HS-5 (cell line): ENCODE measurements at regions not wholly inside any gene's neighbourhood (a gene's known extent, or its start where the extent isn't known, plus 50 kb on each side); places are given as distances from the start of the nearest gene placed in this dataset.
A peak's percentile ranks its signal among the peaks of the same experiment; 100 is the strongest.
"Not testable (repeated sequence)": the region's sequence is repeated elsewhere in the genome, so short reads cannot be mapped to it uniquely, and the experiment has no call there.

Experiments used
- DNase-seq: peaks from one replicate; pipeline ENCODE4 v3.0.0-alpha.2; 2012; ENCODE audit warnings: low read depth

GRCh38 chr14:101634850-101635748 lies 73.8 kb downstream of the DIO3 start:
- no peak for DNase-seq

- DNase-seq: no peak
These were observed 74.7 kb downstream of the DIO3 start for GRCh38 chr14:101635749-101636560.

DNA sequence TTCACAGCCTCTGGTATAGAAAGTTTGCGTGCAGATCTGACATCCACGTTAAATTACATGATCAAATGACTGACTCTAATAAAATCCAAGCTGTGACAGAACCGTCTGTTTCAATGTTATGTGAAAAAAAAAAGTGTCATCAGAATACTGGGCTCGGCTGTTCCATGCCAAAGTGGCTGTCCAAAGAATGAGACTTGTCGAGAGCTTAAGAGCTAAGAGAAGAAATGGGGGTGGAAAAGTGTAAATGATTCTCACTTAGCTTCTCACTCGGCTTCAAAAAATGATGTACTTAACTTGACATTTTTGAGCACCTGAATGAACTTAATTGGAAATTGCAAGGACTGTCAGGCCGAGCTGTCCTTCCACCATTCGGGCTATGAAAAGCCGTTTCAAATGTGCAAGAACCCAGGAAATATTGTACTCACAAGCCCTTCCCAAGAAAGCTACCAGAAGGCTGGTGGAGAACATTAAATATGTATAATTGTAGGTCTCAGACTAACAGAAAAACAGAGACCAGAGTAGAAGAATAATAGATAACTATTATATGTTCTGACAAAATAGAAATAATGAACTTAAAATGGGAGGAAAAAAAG lies 78.0 kb downstream of the DIO3 start:
- DNase-seq: no peak

DNA sequence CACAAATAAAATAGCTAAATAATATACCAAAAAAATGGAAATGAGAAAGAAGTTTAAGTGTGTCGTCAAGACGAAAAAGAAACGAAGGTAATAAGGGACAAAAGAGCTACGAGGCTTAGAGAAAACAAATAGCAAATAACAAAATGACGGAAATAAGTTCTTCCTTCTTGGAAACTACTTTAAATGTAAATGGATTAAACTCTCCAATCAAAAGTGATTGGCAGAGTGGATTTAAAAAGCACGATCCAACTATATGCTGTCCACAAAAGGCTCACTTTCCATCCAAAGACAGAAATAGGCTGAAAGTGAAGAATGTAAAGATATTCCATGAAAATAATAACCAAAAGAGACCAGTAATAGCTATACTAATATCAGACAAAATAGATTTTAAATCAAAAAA lies 82.4 kb downstream of the DIO3 start:
- DNase-seq: no peak

- DNase-seq: no peak
These were observed 92.8 kb downstream of the DIO3 start for GRCh38 chr14:101654051-101654450.

- DNase-seq: no peak
These were observed 96.1 kb downstream of the DIO3 start for GRCh38 chr14:101657372-101657771.

- DNase-seq: peak; percentile 22
These were observed 95.9 kb upstream of the PPP2R5C start for GRCh38 chr14:101665478-101666078.

DNA sequence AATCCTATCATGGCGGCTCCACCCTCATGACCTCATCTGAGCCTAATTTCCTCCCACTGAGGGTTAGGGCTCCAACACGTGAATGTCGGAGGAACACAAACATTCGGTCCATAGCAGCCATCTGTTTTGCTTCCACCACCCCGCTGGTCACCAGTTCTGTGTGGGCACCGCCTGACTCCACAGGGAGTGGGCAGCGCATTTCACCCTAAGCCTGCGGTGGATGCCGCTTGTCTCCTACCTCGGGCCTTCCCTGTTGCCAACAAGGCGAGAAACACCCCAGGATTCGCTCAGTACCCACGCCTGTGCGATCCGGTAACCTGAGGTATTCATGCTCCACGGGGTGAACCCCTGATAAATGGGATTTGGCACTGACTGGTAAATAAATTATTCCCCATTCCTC lies 95.2 kb upstream of the PPP2R5C start:
- DNase-seq: no peak

GRCh38 chr14:101669629-101670028 lies 91.9 kb upstream of the PPP2R5C start:
- no peak for DNase-seq

DNA sequence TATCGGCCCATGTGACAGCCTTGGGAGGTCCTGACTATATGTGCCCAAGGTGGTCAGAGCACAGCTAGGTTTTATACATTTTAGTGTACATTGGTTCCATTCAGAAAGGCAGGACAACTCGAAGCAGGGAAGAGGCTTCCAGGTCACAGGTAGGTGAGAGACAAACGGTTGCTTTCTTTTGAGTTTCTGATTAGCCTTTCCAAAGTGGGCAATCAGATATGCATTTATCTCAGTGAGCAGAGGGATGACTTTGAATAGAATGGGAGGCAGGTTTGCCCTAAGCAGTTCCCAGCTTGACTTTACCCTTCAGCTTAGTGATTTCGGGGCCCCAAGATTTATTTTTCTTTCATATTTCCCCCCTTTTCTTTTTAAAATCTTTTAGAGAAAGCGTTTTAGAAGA lies 87.6 kb upstream of the PPP2R5C start:
- DNase-seq: no peak

DNA sequence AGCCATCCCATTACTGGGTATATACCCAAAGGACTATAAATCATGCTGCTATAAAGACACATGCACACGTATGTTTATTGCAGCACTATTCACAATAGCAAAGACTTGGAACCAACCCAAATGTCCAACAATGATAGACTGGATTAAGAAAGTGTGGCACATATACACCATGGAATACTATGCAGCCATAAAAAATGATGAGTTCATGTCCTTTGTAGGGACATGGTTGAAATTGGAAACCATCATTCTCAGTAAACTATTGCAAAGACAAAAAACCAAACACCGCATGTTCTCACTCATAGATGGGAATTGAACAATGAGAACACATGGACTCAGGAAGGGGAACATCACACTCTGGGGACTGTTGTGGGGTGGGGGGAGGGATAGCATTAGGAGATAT lies 85.7 kb upstream of the PPP2R5C start:
- not testable (repeated sequence) for DNase-seq

GRCh38 chr14:101677912-101678327 lies 83.6 kb upstream of the PPP2R5C start:
- not testable (repeated sequence) for DNase-seq

DNA sequence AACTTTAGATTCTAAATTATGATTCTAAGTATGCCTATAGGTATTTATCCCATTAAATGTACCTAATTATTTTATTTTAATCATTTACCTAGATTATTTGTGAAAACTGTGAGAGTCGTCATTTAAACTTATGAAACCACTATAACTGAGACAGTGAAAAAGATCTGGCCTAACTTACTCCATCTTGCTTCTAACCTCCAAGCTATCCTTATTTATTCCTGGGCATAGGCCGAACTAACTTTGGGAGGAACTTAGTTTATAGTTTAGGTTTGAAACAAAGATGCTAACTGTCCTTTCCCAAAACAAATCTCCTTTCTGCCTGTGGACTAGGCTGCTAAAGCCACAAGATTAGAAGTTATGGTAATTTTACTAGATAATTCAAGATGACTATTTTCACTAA lies 79.7 kb upstream of the PPP2R5C start:
- DNase-seq: no peak

DNA sequence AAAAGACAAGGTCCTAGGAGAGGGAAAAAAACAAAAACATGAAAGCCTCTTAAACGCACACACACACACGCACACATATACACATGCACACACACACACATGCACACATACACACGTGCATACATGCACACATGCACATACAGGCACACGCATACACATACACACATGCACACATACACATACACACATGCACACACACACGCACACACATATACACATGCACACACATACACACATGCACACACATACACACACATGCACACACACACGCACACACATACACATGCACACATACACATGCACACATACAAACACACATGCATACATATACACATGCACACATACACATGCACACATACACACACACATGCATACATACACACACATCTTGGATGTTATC lies 78.1 kb upstream of the PPP2R5C start:
- no peak for DNase-seq

GRCh38 chr14:101687756-101688546 lies 73.6 kb upstream of the PPP2R5C start:
- DNase-seq: no peak

DNA sequence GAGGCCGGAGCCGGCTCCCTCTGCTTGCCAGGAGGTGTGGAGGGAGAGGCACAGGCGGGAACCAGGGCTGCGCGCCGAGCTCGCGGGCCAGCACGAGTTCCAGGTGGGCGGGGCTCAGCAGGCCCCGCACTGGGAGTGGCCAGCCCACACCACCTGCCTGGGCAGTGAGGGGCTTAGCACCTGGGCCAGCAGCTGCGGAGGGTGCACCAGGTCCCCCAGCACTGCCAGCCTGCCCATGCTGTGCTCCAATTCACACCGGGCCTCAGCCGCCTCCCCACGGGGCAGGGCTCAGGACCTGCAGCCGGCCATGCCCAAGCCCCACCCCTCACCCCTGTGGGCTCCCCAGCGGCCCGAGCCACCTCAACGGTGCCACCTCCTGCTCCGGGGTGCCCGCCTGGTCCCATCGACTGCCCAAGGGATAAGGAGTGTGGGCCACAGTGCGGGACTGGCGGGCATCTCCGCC lies 72.4 kb upstream of the PPP2R5C start:
- DNase-seq: no peak

DNA sequence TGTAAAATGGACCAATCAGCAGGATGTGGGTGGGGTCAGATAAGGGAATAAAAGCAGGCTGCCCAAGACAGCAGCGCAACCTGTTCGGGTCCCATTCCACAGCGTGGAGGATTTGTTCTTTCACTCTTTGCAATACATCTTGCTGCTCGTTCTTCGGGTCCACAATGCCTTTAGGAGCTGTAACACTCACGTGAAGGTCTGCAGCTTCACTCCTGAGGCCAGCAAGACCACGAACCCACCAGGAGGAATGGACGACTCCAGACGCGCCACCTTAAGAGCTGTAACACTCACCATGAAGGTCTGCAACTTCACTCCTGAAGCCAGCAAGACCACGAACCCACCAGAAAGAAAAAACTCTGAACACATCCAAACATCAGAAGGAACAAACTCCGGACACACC lies 71.5 kb upstream of the PPP2R5C start:
- not testable (repeated sequence) for DNase-seq

DNA sequence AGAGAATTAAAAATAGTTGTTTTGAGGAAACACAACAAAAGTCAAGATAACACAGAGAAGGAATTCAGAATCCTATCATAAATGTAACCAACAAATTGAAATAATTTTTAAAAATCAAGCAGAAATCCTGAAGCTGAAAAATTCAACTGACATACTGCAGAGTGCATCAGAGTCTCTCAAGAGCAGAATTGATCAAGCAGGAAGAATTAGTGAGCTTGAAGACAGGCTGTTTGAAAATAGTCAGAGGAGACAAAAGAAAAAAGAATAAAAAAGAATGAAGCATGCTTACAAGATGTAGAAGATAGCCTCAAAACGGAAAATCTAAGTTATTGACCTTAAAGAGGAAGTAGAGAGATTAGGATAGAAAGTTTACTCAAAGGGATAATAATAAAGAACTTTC lies 65.8 kb upstream of the PPP2R5C start:
- DNase-seq: no peak

GRCh38 chr14:101704140-101704539 lies 57.4 kb upstream of the PPP2R5C start:
- no peak for DNase-seq

DNA sequence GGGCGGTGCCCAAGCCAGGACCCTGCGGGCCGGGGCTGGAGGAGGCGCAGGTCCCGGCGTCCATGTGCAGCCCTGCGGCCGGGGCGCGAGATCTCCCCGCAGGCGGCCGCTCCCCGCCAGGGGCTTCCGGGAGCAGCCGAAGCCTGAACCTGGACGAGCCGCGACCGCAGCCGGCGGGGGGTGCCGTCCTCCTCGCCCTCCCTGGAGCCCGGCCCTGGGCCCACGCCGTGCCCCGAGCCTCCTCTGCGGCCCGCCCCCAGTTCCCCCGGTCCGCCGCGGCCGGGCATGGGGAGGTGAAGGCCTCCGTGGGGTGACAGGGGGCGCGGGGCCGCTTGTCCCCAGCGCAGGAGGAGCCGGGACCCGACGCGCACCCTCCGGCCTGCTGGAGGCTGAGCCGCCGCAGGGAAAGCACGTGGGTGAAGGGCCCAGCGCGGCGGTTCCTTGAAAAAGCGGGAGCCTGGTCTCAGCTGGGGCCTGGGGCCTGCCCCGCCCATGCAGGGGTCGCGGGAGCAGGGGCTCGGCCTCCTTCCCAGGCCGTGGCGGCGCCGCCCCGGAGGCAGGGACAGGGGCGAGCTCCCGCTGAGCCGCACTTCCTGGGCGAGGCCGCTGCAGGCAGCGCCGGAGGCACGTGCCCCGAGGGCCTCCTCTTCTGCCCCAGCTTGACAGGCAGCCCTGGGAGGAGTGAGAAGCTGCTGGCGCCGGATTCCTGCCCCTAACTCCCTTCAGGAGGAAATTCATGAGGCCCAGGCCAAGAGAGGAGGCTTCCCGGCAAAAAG lies 55.6 kb upstream of the PPP2R5C start:
- no peak for DNase-seq
